ENCODE measurements at regions not wholly inside any gene's neighbourhood (a gene's known extent, or its start where the extent isn't known, plus 50 kb on each side); places are given as distances from the start of the nearest gene placed in this dataset.

- TF ChIP-seq CTCF (IDR thresholded peaks at IDR 0.05; ENCODE audit: insufficient read depth, low read depth, low read length) (no peak), EZH2 (IDR thresholded peaks at IDR 0.05; ENCODE audit: insufficient read depth, low read length) (no peak)
Observed at GRCh38 chr5:84667576-84667975, 282.9 kb upstream of the EDIL3 start.
